Stimulated activated CD4-positive, alpha-beta T cell treated with anti-CD3 and anti-CD28 coated beads, Interleukin-4, amount 100 ng/mL, for 24 hours (primary cell): ENCODE measurements at regions not wholly inside any gene's neighbourhood (a gene's known extent, or its start where the extent isn't known, plus 50 kb on each side); places are given as distances from the start of the nearest gene placed in this dataset.

Experiments
- DNase-seq: peaks from one replicate; pipeline ENCODE4 v3.0.0-alpha.2; 2020

- DNase-seq = no peak
Observed at GRCh38 chr17:72212041-72212440, 91.2 kb downstream of the SOX9 start.

GRCh38 chr17:72215490-72215889 is 94.7 kb downstream of the SOX9 start:
- DNase-seq = no peak

GRCh38 chr17:72215928-72216327 is 95.1 kb downstream of the SOX9 start:
- no peak for DNase-seq

GRCh38 chr17:72219137-72219823 is 98.5 kb downstream of the SOX9 start:
- no peak for DNase-seq

GRCh38 chr17:72219824-72220493 is 99.1 kb downstream of the SOX9 start:
- DNase-seq = no peak

- no peak for DNase-seq
Observed at GRCh38 chr17:72222661-72223380, 102.0 kb downstream of the SOX9 start.

- DNase-seq = no peak
Observed at GRCh38 chr17:72223866-72224291, 103.1 kb downstream of the SOX9 start.

- DNase-seq = no peak
Observed at GRCh38 chr17:72226322-72226721, 105.5 kb downstream of the SOX9 start.

- DNase-seq = no peak
Observed at GRCh38 chr17:72233986-72234385, 113.2 kb downstream of the SOX9 start.

- no peak for DNase-seq
Observed at GRCh38 chr17:72234985-72235384, 114.2 kb downstream of the SOX9 start.

- DNase-seq = no peak
Observed at GRCh38 chr17:72236980-72237633, 116.3 kb downstream of the SOX9 start.

GRCh38 chr17:72238157-72238673 is 117.4 kb downstream of the SOX9 start:
- DNase-seq = no peak

- DNase-seq = no peak
Observed at GRCh38 chr17:72239548-72239947, 118.7 kb downstream of the SOX9 start.

GRCh38 chr17:72240333-72240732 is 119.5 kb downstream of the SOX9 start:
- no peak for DNase-seq

GRCh38 chr17:72244494-72244893 is 123.7 kb downstream of the SOX9 start:
- DNase-seq = no peak

GRCh38 chr17:72244956-72245355 is 124.1 kb downstream of the SOX9 start:
- no peak for DNase-seq

GRCh38 chr17:72249441-72249840 is 128.6 kb downstream of the SOX9 start:
- no peak for DNase-seq

GRCh38 chr17:72250206-72250605 is 129.4 kb downstream of the SOX9 start:
- no peak for DNase-seq

- DNase-seq = no peak
Observed at GRCh38 chr17:72253597-72253996, 132.8 kb downstream of the SOX9 start.

- no peak for DNase-seq
Observed at GRCh38 chr17:72254808-72255449, 134.1 kb downstream of the SOX9 start.

- DNase-seq = no peak
Observed at GRCh38 chr17:72255481-72255880, 134.7 kb downstream of the SOX9 start.

- no peak for DNase-seq
Observed at GRCh38 chr17:72258711-72259110, 137.9 kb downstream of the SOX9 start.

- no peak for DNase-seq
Observed at GRCh38 chr17:72259922-72260321, 139.1 kb downstream of the SOX9 start.
